HepG2 (cell line): ENCODE measurements at regions not wholly inside any gene's neighbourhood (a gene's known extent, or its start where the extent isn't known, plus 50 kb on each side); places are given as distances from the start of the nearest gene placed in this dataset.

ENCODE experiments used
- ATAC-seq: fragments of 200-7000 bp; cut with Tn5 transposase; 3 replicates; pipeline ENCODE4 v1.9.1; 2020; ENCODE audit warnings: mild to moderate bottlenecking, moderate library complexity
- BruUV-seq: library from RNA; stranded (reverse); fragments of 400-500 nt; replicated peaks from 2 replicates; lab custom pipeline; 2021; lab: Mats Ljungman, UMichigan
- CTCF ChIA-PET: fragments of 300-600 bp; formaldehyde crosslinking; extraction: SDS; loops from one replicate; lab custom pipeline; 2021; ENCODE audit warnings: low total read pairs, inconsistent platforms, low intra/inter-chr PET ratio; lab: Yijun Ruan, JAX
- POLR2A ChIA-PET: fragments of 350-600 bp; sonication (Branson Sonifier 250); formaldehyde crosslinking; loops from one replicate; lab custom pipeline; 2020; ENCODE audit warnings: antibody characterized with exemption, inconsistent platforms; lab: Yijun Ruan, JAX
- DNase-seq: peaks from one replicate; pipeline ENCODE4 v3.0.0-alpha.2; 2015; ENCODE audit warnings: low spot score
- FAIRE-seq: peaks from 3 replicates; lab custom pipeline; 2011; peaks lifted over from hg19 to GRCh38; lab: Jason Lieb, UNC
- H2AFZ ChIP-seq: one replicate; pipeline ENCODE4 v1.6.1; 2011; ENCODE audit warnings: low read length, inconsistent platforms
- H3K27ac ChIP-seq: fragments of 300-600 bp; 3 replicates; pipeline ENCODE4 v1.8.0; 2011; ENCODE audit warnings: mixed run types, mild to moderate bottlenecking, mixed read lengths, low read length, inconsistent platforms; ENCODE audit not compliant: insufficient read depth; ENCODE audit errors: extremely low read length
- H3K27me3 ChIP-seq, 2 experiments: fragments of 200-600 bp in 1 of 2; 2 replicates in 1 of 2; 3 replicates in 1 of 2; pipeline versions ENCODE4 v1.6.0 to v1.8.0; 2011; ENCODE audit warnings: low read length in 2 of 2, mild to moderate bottlenecking in 2 of 2, moderate library complexity in 2 of 2, inconsistent platforms in 1 of 2; ENCODE audit not compliant: insufficient read depth in 2 of 2, control insufficient read depth in 1 of 2
- H3K36me3 ChIP-seq, 2 experiments: fragments of 200-600 bp in 1 of 2; replicated peaks in 1 of 2; 2 replicates in 1 of 2; 3 replicates in 1 of 2; pipeline versions ENCODE4 v1.5.1 to v1.8.0; 2011; ENCODE audit warnings: low read length in 2 of 2, inconsistent platforms in 1 of 2; ENCODE audit not compliant: insufficient read depth in 2 of 2, control insufficient read depth in 1 of 2
- H3K4me1 ChIP-seq: 2 replicates; pipeline ENCODE4 v1.5.1; 2012; ENCODE audit warnings: low read length, inconsistent platforms; ENCODE audit not compliant: insufficient read depth
- H3K4me2 ChIP-seq: 2 replicates; pipeline ENCODE4 v1.6.0; 2011; ENCODE audit warnings: low read depth, low read length, inconsistent platforms
- H3K4me3 ChIP-seq, 3 experiments: fragments of 200-600 bp in 1 of 3; sonication (generic), shearing (Covaris generic) in 1 of 3; replicated peaks in 1 of 3; 2 replicates each; pipeline ENCODE4 v1.5.1; 2011 to 2016; ENCODE audit warnings: low read length in 3 of 3, inconsistent platforms in 2 of 3, low read depth in 2 of 3, mild to moderate bottlenecking in 2 of 3, control low read depth in 1 of 3, mixed read lengths in 1 of 3; ENCODE audit not compliant: insufficient read depth in 1 of 3
- H3K79me2 ChIP-seq: one replicate; pipeline ENCODE4 v1.6.1; 2011; ENCODE audit warnings: low read length, inconsistent platforms; ENCODE audit not compliant: insufficient read depth
- H3K9ac ChIP-seq: 2 replicates; pipeline ENCODE4 v1.6.0; 2011; ENCODE audit warnings: mild to moderate bottlenecking, low read depth, low read length, inconsistent platforms; ENCODE audit not compliant: insufficient read depth
- H3K9me3 ChIP-seq: 2 replicates; pipeline ENCODE4 v1.5.1; 2012; ENCODE audit warnings: mild to moderate bottlenecking, low read length
- H4K20me1 ChIP-seq: 2 replicates; pipeline ENCODE4 v1.6.0; 2011; ENCODE audit warnings: inconsistent platforms, mild to moderate bottlenecking, low read length, moderate library complexity; ENCODE audit not compliant: insufficient read depth
- ARHGAP35 ChIP-seq: sonication (generic); formaldehyde crosslinking; IDR thresholded peaks from 2 replicates; pipeline ENCODE4 v1.9.0; 2022; ENCODE audit warnings: mild to moderate bottlenecking, inconsistent platforms, moderate library complexity, missing genetic modification reagents, borderline replicate concordance
- CERS6 ChIP-seq: sonication (generic); formaldehyde crosslinking; IDR thresholded peaks from 2 replicates; pipeline ENCODE4 v1.5.0; 2020; ENCODE audit warnings: missing genetic modification reagents
- NR2C2 ChIP-seq: sonication (generic); formaldehyde crosslinking; IDR thresholded peaks from 2 replicates; pipeline ENCODE4 v1.4.0; 2020; ENCODE audit warnings: missing genetic modification reagents, mild to moderate bottlenecking, moderate library complexity, borderline replicate concordance
- PAWR ChIP-seq: sonication (generic); formaldehyde crosslinking; IDR thresholded peaks from 2 replicates; pipeline ENCODE4 v1.4.0; 2020; ENCODE audit warnings: missing genetic modification reagents, mild to moderate bottlenecking, borderline replicate concordance
- SSRP1 ChIP-seq: IDR thresholded peaks from 2 replicates; pipeline ENCODE4 v1.6.1; 2016; ENCODE audit warnings: control low read depth
- STAT5B ChIP-seq: sonication (generic); formaldehyde crosslinking; IDR thresholded peaks from 2 replicates; pipeline ENCODE4 v1.4.0; 2020; ENCODE audit warnings: missing genetic modification reagents
- STAT6 ChIP-seq: sonication (generic); formaldehyde crosslinking; IDR thresholded peaks from 2 replicates; pipeline ENCODE4 v1.4.0; 2020; ENCODE audit warnings: missing genetic modification reagents, mild to moderate bottlenecking, borderline replicate concordance
- ZFY ChIP-seq: sonication (generic); formaldehyde crosslinking; IDR thresholded peaks from 2 replicates; pipeline ENCODE4 v1.4.0; 2020; ENCODE audit warnings: missing genetic modification reagents
- ZNF24 ChIP-seq: fragments of 450-650 bp; IDR thresholded peaks from 2 replicates; pipeline ENCODE4 v1.6.1; 2017; ENCODE audit warnings: antibody characterized with exemption, mild to moderate bottlenecking
- ZNF367 ChIP-seq: sonication (generic); formaldehyde crosslinking; IDR thresholded peaks from 2 replicates; pipeline ENCODE4 v1.4.0; 2020; ENCODE audit warnings: missing genetic modification reagents, borderline replicate concordance
- ZNF460 ChIP-seq: sonication (generic); formaldehyde crosslinking; IDR thresholded peaks from 2 replicates; pipeline ENCODE4 v1.5.1; 2020; ENCODE audit warnings: missing genetic modification reagents, mild to moderate bottlenecking, borderline replicate concordance
- ZNF781 ChIP-seq: sonication (generic); formaldehyde crosslinking; IDR thresholded peaks from 2 replicates; pipeline ENCODE4 v1.5.1; 2020; ENCODE audit warnings: borderline replicate concordance, mild to moderate bottlenecking, missing genetic modification reagents; ENCODE audit errors: not compliant biosample characterization
- ZNF841 ChIP-seq: sonication (generic); formaldehyde crosslinking; IDR thresholded peaks from 2 replicates; pipeline ENCODE4 v1.8.1; 2023; ENCODE audit warnings: missing genetic modification reagents, borderline replicate concordance
- ZSCAN9 ChIP-seq: IDR thresholded peaks from 2 replicates; pipeline ENCODE4 v1.6.1; 2016; ENCODE audit warnings: borderline replicate concordance
- WGBS: methylation state at CpG from one replicate; pipeline ENCODE4 v1.1.6; 2017; ENCODE audit warnings: low lambda C conversion rate; 5-methylcytosine and 5-hydroxymethylcytosine counted together
- in situ Hi-C: cut with HindIII; loops from 2 replicates; pipeline ENCODE4 v1.10.0; 2017; ENCODE audit warnings: low pct_unique_long_range_greater_than_20kb; ENCODE audit not compliant: extremely low pct_ligation_motif_present
- intact Hi-C: fragments of 100-400 bp; cut with micrococcal nuclease; formaldehyde crosslinking; loops from one replicate; pipeline ENCODE4 v1.10.0; 2022; ENCODE audit not compliant: unreplicated experiment
- TF ChIP-seq, protein P1 (sequence below): fragments of 450-650 bp; IDR thresholded peaks from 2 replicates; pipeline ENCODE4 v1.6.1; 2017
- TF ChIP-seq, protein P2 (sequence below): sonication (generic); formaldehyde crosslinking; IDR thresholded peaks from 2 replicates; pipeline ENCODE4 v1.5.0; 2020; ENCODE audit warnings: missing genetic modification reagents

GRCh38 chr5:3740546-3741373 is 145.1 kb downstream of the IRX1 start:
- Histone ChIP-seq H3K9me3 (peaks cover 11% of the 10 kb centered on the region; the same call in 1 of the 2 replicates), H4K20me1 (no peaks in the 10 kb centered on the region), H3K36me3 (no peaks in the 10 kb centered on the region), H3K79me2 (no peaks in the 10 kb centered on the region), H3K27ac (no peak overlapping the region), H3K4me2 (no peak overlapping the region), H3K4me1 (no peaks in the 10 kb centered on the region), H3K4me3 (no peak overlapping the region), H3K9ac (no peak overlapping the region), H3K27me3 (no peaks in the 10 kb centered on the region), H2AFZ (no peak overlapping the region)
- ATAC-seq (no peak), DNase-seq (no peak), FAIRE-seq (no peak)
- intact Hi-C loops (no loop called here), in situ Hi-C loops (no loop called here)
- CTCF ChIA-PET: no interaction called here
- no TSS peak for BruUV-seq
- 41% methylated on average over 16 of the region's 27 CpGs for WGBS
- POLR2A ChIA-PET: no interaction called here
- TF ChIP-seq ZSCAN9 (CRISPR knock-in tag): no peak
- TF ChIP-seq, protein P1, sequence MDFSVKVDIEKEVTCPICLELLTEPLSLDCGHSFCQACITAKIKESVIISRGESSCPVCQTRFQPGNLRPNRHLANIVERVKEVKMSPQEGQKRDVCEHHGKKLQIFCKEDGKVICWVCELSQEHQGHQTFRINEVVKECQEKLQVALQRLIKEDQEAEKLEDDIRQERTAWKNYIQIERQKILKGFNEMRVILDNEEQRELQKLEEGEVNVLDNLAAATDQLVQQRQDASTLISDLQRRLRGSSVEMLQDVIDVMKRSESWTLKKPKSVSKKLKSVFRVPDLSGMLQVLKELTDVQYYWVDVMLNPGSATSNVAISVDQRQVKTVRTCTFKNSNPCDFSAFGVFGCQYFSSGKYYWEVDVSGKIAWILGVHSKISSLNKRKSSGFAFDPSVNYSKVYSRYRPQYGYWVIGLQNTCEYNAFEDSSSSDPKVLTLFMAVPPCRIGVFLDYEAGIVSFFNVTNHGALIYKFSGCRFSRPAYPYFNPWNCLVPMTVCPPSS: no peak
- TF ChIP-seq ZNF24: no peak
- TF ChIP-seq, protein P2, sequence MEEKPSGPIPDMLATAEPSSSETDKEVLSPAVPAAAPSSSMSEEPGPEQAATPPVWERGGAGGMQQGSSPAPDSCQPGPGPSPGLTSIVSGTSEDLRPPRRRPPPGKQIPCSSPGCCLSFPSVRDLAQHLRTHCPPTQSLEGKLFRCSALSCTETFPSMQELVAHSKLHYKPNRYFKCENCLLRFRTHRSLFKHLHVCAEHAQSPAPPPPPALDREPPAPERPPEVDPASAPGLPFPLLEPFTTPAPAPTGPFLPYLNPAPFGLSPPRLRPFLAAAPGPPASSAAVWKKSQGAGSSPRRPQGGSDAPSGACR (CRISPR knock-in tag): no peak
- no peak for TF ChIP-seq ZNF841
- no peak for TF ChIP-seq PAWR (CRISPR knock-in tag)
- TF ChIP-seq CERS6 (CRISPR knock-in tag): no peak
- TF ChIP-seq SSRP1 (CRISPR knock-in tag): no peak
- TF ChIP-seq ZFY (CRISPR knock-in tag): no peak
- no peak for TF ChIP-seq NR2C2
- no peak for TF ChIP-seq ZNF367 (CRISPR knock-in tag)
- no peak for TF ChIP-seq ZNF781
- TF ChIP-seq STAT6 (CRISPR knock-in tag): no peak
- no peak for TF ChIP-seq STAT5B (CRISPR knock-in tag)
- TF ChIP-seq ZNF460 (CRISPR knock-in tag): no peak
- no peak for TF ChIP-seq ARHGAP35 (CRISPR knock-in tag)
